D721Med (cell line): ENCODE measurements at regions not wholly inside any gene's neighbourhood (a gene's known extent, or its start where the extent isn't known, plus 50 kb on each side); places are given as distances from the start of the nearest gene placed in this dataset.

ENCODE experiments used
- DNase-seq: peaks from one replicate; pipeline ENCODE4 v3.0.0; 2011; ENCODE audit warnings: low spot score; ENCODE audit not compliant: insufficient read length
- FAIRE-seq: peaks from 2 replicates; lab custom pipeline; 2011; peaks lifted over from hg19 to GRCh38; lab: Jason Lieb, UNC
- TF ChIP-seq, protein P1 (sequence below): IDR thresholded peaks from 2 replicates; pipeline ENCODE4 v1.5.1; 2012; ENCODE audit warnings: mild to moderate bottlenecking, control low read depth; ENCODE audit not compliant: insufficient read depth; ENCODE audit errors: missing control alignments

DNA sequence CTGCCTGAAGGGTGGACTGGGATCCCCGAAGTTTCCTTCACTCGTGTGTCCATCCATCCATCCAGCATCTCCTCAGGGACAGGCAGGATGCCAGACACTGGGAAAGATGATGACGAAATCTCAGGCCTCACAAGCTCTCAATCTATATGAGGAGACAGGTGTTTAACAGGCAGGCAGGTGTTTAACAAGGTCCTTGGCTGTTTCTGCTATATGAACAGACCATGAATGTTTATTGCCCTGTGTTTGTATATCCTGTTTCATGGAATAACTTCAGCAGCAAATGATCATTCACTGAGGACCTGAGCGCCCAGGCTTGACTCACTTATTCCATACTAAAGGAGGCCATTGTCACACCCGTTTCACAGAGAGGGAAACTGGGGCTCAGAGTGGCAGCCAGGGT is 685.8 kb upstream of the HS6ST1 start:
- FAIRE-seq: no peak
- TF ChIP-seq, protein P1, sequence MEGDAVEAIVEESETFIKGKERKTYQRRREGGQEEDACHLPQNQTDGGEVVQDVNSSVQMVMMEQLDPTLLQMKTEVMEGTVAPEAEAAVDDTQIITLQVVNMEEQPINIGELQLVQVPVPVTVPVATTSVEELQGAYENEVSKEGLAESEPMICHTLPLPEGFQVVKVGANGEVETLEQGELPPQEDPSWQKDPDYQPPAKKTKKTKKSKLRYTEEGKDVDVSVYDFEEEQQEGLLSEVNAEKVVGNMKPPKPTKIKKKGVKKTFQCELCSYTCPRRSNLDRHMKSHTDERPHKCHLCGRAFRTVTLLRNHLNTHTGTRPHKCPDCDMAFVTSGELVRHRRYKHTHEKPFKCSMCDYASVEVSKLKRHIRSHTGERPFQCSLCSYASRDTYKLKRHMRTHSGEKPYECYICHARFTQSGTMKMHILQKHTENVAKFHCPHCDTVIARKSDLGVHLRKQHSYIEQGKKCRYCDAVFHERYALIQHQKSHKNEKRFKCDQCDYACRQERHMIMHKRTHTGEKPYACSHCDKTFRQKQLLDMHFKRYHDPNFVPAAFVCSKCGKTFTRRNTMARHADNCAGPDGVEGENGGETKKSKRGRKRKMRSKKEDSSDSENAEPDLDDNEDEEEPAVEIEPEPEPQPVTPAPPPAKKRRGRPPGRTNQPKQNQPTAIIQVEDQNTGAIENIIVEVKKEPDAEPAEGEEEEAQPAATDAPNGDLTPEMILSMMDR: no peak
- no peak for DNase-seq

DNA sequence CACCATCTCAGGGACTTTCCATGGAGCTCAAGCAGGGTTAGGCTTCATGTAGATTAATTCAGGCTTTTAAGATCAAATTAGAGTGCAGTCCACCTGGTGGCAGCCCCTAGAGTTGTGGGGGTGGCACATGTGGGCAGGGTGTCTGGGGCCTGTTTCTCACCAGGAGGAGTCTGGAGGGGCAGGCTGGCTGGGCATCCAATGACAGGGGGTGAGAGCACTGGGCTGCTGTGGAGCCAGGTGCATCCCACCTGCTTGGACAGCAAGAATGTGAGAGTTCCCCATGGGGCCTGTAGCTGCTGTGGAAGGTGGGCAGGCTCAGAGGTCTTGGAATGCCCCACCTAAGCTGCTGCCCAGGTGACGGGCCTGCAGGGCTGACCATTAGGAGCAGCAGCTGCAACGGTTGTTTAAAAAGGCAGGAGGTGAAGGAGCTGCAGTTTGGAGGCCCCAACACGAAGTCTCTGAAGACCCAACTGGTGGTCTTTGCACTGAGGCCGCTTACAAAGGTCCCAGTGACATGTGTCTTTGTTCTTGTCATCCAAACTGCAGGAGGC is 686.3 kb upstream of the HS6ST1 start:
- DNase-seq (no peak), FAIRE-seq (no peak)
- TF ChIP-seq, protein P1: no peak

DNA sequence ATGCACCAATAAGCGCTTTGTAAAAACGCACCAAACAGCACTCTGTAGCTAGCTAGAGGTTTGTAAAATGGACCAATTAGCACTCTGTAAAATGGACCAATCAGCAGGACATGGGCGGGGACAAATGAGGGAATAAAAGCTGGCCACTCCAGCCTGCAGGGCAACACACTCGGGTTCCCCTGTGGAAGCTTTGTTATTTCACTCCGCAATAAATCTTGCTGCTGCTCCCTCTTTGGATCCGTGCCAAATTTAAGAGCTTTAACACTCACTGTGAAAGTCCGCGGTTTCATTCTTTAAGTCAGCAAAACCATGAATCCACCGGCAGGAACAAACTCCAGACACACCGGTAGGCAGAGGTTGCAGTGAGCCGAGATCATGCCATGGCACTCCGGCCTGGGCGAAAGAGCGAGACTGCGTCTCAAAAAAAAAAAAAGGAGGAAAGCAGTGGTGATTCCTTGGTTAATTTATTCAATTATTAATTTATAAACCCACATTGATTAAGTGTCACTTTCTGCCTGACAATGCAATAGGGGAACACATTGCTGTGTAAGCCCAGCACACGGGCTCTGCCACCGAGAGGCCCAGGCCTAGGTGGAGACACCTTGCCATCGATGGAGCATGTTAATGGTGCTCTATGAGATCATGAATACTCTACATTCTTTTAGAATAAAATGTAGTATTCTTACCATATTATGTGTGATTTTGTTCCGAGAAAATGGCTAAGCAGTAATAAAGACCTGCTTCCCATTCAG is 687.6 kb upstream of the HS6ST1 start:
- DNase-seq (no peak), FAIRE-seq (no peak)
- TF ChIP-seq, protein P1: no peak

DNA sequence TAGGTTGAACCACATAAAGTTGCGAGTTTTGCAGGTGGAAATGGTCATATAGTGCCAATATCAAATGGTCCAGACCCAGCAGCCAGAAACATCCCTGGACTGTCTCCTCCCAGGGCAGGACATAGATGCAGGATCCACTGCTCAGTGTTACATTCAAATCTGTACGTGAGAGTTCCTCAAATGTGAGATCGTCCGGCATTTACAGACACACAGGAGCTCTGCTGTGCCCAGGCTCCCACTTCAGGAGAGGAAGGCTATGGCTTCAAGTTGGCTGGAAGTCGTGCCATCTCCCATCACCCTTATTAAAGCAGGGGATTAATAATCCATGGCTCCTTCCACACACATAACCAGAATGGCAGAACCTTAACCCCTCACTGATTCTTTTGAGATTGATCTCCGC is 688.2 kb upstream of the HS6ST1 start:
- FAIRE-seq (no peak), DNase-seq (no peak)
- TF ChIP-seq, protein P1: no peak

DNA sequence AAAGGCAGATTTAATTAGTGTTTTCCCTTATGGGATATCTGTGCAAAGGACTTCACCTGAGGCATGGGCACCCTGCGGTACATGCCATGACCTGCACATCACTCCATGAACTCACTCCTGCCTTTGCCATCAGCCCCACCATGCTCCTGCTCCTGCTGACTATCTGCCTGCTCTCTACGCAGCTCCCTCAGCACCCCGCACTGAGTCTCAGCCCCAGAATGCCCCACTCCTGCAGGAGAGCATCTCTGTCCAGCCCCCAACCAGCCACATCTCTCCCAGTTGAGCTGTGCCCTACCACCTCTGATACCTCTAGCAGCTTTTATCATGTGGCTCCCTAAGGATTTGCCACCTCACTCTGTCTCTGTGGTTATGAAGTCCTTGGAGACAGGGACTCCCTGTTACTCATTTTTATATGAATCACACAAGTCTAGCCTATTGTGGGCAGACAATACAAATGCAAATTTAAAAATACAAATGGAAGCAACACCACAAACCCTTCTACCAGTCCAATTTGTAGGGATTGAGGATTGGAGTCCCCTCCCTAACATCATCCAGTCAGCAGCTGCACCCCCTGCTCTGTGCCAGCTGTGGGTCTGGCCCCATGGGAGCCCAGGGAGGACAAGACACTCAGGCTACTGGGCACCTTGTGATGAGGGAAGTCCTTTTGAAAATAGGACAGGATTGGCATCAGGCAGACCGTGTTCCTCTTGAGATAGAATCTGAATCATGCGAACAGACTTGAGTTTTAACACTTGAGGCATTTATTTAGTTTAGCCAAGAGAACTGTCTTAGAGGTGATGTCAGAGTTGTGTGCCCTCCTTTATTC is 689.6 kb upstream of the HS6ST1 start:
- TF ChIP-seq, protein P1: no peak
- DNase-seq (no peak), FAIRE-seq (no peak)

DNA sequence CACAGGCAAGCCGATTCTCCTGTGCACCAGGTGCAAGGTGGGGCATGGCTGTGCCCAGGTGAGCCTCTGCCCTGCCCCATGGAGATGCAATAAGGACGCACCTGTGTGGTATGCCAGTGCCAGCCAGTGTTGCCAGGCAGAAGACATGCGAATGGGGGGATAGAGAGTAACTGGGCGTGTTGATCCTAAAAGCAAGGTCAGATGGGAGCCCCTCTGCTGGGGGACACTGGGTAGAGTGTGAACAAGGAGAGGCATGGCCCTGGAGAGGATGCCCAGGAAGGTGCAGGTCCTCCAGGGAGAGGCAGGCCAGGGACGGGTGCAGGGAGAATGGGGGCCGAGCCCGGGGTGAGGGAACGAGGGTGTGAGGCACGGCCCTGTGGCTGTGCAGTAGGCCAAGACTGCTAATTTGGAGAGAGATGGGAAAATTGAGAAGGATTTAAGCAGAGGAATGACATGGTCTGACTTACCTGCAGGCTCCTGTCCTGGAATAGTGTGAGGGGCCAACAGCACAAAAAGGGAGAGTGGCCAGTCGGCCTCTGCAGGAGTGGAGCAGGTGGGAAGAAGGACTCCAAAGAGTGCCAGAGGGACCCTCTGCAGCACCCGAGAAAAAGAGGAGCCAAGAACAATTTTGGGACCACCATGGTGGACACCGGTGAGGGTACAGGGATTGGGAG is 690.4 kb upstream of the HS6ST1 start:
- no peak for DNase-seq
- FAIRE-seq: no peak
- TF ChIP-seq, protein P1: no peak
